Activated CD4-positive, alpha-beta T cell treated with anti-CD3 and anti-CD28 coated beads, Interleukin-2, amount 10 ng/mL, durations not matched to agents 7 days and 5 days (primary cell): ENCODE measurements at regions not wholly inside any gene's neighbourhood (a gene's known extent, or its start where the extent isn't known, plus 50 kb on each side); places are given as distances from the start of the nearest gene placed in this dataset.

Experiments
- CTCF ChIA-PET: fragments of 350-600 bp; sonication (Branson Sonifier 250); formaldehyde crosslinking; loops from one replicate; lab custom pipeline; 2021; ENCODE audit warnings: antibody characterized with exemption; lab: Charles Lee
- POLR2A ChIA-PET: fragments of 350-600 bp; sonication (Branson Sonifier 250); formaldehyde crosslinking; loops from one replicate; lab custom pipeline; 2021; ENCODE audit warnings: antibody characterized with exemption; lab: Charles Lee
- DNase-seq: peaks from one replicate; pipeline ENCODE4 v3.0.0-alpha.2; 2020
- H3K27ac Mint-ChIP-seq: one replicate; pipeline ENCODE4 v1.8.0; 2021; ENCODE audit warnings: mild to moderate bottlenecking, moderate library complexity, mixed read lengths
- H3K27me3 Mint-ChIP-seq: one replicate; pipeline ENCODE4 v1.8.0; 2021; ENCODE audit warnings: mixed read lengths
- H3K36me3 Mint-ChIP-seq: one replicate; pipeline ENCODE4 v1.8.0; 2021; ENCODE audit warnings: low read depth, mixed read lengths
- H3K4me1 Mint-ChIP-seq: one replicate; pipeline ENCODE4 v1.8.0; 2021; ENCODE audit warnings: mixed read lengths
- H3K4me3 Mint-ChIP-seq: one replicate; pipeline ENCODE4 v1.8.0; 2021; ENCODE audit warnings: mild to moderate bottlenecking, moderate library complexity, mixed read lengths
- H3K9me3 Mint-ChIP-seq: one replicate; pipeline ENCODE4 v1.8.0; 2021; ENCODE audit warnings: mixed read lengths

DNA sequence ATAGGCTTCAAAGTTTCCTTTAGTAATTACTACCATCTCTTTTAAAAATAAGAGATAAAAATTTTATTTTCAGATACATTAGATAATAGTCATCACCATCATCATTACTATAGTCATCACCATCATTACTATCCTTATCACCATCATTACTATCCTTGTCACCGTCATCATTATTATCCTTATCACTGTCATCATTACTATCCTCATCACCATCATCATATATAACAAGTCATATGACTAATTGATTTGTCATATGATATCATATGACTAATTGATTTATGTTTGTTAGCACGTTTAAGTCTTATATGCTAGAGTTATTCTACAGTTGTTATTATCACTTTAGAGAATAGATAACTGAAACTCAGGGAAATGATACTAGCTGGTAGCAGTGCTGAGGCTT, 382.1 kb upstream of the CDH18 start:
- Mint-ChIP-seq H3K27ac (no peak overlapping the region), H3K9me3 (peaks cover 12% of the 10 kb centered on the region), H3K36me3 (no peaks in the 10 kb centered on the region), H3K4me1 (no peaks in the 10 kb centered on the region), H3K4me3 (no peak overlapping the region), H3K27me3 (no peaks in the 10 kb centered on the region)
- no peak for DNase-seq
- CTCF ChIA-PET = no interaction called here
- POLR2A ChIA-PET = no interaction called here

DNA sequence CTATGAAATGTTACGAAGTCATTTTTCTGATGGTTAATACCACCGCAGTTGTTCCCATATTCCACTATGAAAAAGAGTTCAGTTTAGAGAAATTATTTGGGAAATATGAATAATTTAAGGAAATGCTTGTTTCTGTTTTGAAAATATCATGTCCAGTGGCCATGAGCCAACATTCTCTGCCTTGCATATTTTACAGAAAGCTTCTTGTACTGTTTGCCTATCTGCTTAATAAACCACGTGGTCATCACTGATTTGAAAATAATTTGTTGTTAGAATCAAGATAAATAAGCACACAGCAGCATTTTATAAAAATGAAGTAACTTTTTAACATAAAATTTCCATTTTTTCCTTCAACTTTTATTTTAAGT, 381.5 kb upstream of the CDH18 start:
- no peak overlapping the region for H3K4me3 Mint-ChIP-seq
- DNase-seq = no peak
- ChIA-PET POLR2A (no interaction called here), CTCF (no interaction called here)
- no peaks in the 10 kb centered on the region for H3K36me3 Mint-ChIP-seq
- no peaks in the 10 kb centered on the region for H3K4me1 Mint-ChIP-seq
- H3K9me3 Mint-ChIP-seq = peaks cover 15% of the 10 kb centered on the region
- no peak overlapping the region for H3K27ac Mint-ChIP-seq
- H3K27me3 Mint-ChIP-seq = no peaks in the 10 kb centered on the region

DNA sequence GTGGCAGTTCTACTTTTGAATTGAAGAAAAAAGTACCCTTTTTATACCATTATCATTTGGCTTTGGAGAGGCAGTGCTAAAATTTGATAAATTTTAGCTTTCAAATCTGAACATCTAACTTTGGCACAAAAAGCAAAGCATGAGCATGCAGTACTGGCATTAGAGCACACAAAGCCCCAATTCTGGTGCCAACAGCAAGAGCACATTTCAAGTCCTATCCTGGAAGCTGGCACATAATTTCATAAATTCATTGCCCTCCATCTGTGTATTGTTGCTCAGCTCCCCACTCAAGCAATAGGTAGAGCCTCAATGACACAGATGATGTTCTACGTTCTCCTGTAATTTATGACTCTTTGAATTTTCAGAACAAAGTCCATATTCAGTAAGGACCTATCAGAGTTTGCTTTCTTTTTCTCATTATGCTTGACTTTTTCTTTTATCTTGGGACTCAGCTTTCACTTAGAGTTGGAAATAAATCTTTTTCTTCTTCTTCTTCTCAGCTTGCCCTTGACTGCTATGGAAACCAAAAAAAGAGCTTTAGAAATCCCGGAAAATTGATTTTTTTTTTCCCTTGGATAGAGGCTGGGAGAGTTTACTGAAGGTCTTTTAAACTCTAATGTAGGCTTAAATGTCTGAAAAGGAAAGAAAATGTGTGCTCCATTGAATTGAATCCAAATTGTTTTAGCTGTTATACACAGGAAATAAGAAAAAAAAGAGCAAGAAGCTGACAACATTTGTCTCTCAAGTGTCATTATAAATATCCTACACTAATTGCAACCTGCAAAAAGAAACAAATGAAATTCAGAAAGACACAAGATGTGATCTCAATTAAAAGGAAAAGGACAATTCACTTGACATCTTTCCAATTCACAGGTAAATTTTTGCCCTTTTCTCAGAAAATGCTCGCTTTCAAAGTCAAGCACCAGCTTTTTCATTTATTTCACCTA, 380.8 kb upstream of the CDH18 start:
- no peaks in the 10 kb centered on the region for H3K36me3 Mint-ChIP-seq
- no peak for DNase-seq
- H3K4me1 Mint-ChIP-seq = no peaks in the 10 kb centered on the region
- CTCF ChIA-PET = no interaction called here
- H3K9me3 Mint-ChIP-seq = peaks cover 15% of the 10 kb centered on the region
- H3K27ac Mint-ChIP-seq = no peak overlapping the region
- no peak overlapping the region for H3K4me3 Mint-ChIP-seq
- H3K27me3 Mint-ChIP-seq = no peaks in the 10 kb centered on the region
- POLR2A ChIA-PET = no interaction called here

GRCh38 chr5:20367178-20367577, 379.2 kb upstream of the CDH18 start:
- ChIA-PET POLR2A (no interaction called here), CTCF (no interaction called here)
- H3K4me3 Mint-ChIP-seq = no peak overlapping the region
- H3K9me3 Mint-ChIP-seq = peaks cover 15% of the 10 kb centered on the region
- H3K36me3 Mint-ChIP-seq = no peaks in the 10 kb centered on the region
- DNase-seq = no peak
- no peaks in the 10 kb centered on the region for H3K4me1 Mint-ChIP-seq
- H3K27ac Mint-ChIP-seq = no peak overlapping the region
- H3K27me3 Mint-ChIP-seq = no peaks in the 10 kb centered on the region

- Mint-ChIP-seq H3K36me3 (no peaks in the 10 kb centered on the region), H3K4me3 (no peak overlapping the region), H3K27me3 (no peaks in the 10 kb centered on the region), H3K27ac (no peak overlapping the region), H3K9me3 (peaks cover 4% of the 10 kb centered on the region), H3K4me1 (no peaks in the 10 kb centered on the region)
- DNase-seq = no peak
- ChIA-PET CTCF (no interaction called here), POLR2A (no interaction called here)
These were observed 372.3 kb upstream of the CDH18 start for GRCh38 chr5:20360263-20360662.

GRCh38 chr5:20359377-20359776, 371.4 kb upstream of the CDH18 start:
- no peak for DNase-seq
- Mint-ChIP-seq H3K27ac (no peak overlapping the region), H3K36me3 (no peaks in the 10 kb centered on the region), H3K27me3 (no peaks in the 10 kb centered on the region), H3K9me3 (no peaks in the 10 kb centered on the region), H3K4me1 (no peaks in the 10 kb centered on the region), H3K4me3 (no peak overlapping the region)
- CTCF ChIA-PET = no interaction called here
- POLR2A ChIA-PET = no interaction called here

- Mint-ChIP-seq H3K27me3 (no peaks in the 10 kb centered on the region), H3K27ac (no peak overlapping the region), H3K9me3 (peaks cover 8% of the 10 kb centered on the region), H3K4me1 (no peaks in the 10 kb centered on the region), H3K36me3 (no peaks in the 10 kb centered on the region), H3K4me3 (no peak overlapping the region)
- POLR2A ChIA-PET = no interaction called here
- CTCF ChIA-PET = no interaction called here
- DNase-seq = no peak
These were observed 365.5 kb upstream of the CDH18 start for GRCh38 chr5:20353499-20353898.

- H3K27me3 Mint-ChIP-seq = no peaks in the 10 kb centered on the region
- no peak for DNase-seq
- POLR2A ChIA-PET = no interaction called here
- CTCF ChIA-PET = no interaction called here
- H3K27ac Mint-ChIP-seq = no peak overlapping the region
- no peaks in the 10 kb centered on the region for H3K36me3 Mint-ChIP-seq
- no peaks in the 10 kb centered on the region for H3K4me1 Mint-ChIP-seq
- no peak overlapping the region for H3K4me3 Mint-ChIP-seq
- H3K9me3 Mint-ChIP-seq = peaks cover 16% of the 10 kb centered on the region
These were observed 363.8 kb upstream of the CDH18 start for GRCh38 chr5:20351849-20352248.

DNA sequence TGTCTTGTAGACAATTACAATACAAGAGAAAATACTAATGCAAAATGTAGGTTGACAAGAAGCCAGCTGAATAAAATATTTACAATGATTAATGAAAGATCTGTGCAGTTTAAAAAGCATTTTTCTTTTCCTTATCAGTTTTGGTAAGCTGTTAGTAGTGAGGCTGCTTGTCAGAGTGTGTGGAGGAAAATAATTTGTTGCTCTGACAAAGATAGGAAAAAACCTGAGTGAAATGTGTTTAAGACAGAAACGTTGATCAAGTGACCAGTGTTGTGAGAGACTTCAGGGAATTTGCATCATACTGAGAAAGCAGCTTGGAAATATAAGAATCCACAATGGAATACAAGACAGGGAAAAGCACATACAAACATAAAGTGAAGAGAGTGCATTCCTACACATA, 360.3 kb upstream of the CDH18 start:
- Mint-ChIP-seq H3K4me1 (no peaks in the 10 kb centered on the region), H3K36me3 (no peaks in the 10 kb centered on the region), H3K4me3 (no peak overlapping the region), H3K27ac (no peak overlapping the region), H3K9me3 (peaks cover 21% of the 10 kb centered on the region), H3K27me3 (no peaks in the 10 kb centered on the region)
- CTCF ChIA-PET = no interaction called here
- POLR2A ChIA-PET = no interaction called here
- DNase-seq = no peak

- Mint-ChIP-seq H3K27ac (no peak overlapping the region), H3K9me3 (peaks cover 28% of the 10 kb centered on the region), H3K4me3 (no peak overlapping the region), H3K4me1 (no peaks in the 10 kb centered on the region), H3K36me3 (no peaks in the 10 kb centered on the region), H3K27me3 (no peaks in the 10 kb centered on the region)
- DNase-seq = no peak
- ChIA-PET POLR2A (no interaction called here), CTCF (no interaction called here)
These were observed 359.3 kb upstream of the CDH18 start for GRCh38 chr5:20347334-20347733.

- no peak for DNase-seq
- Mint-ChIP-seq H3K4me1 (no peaks in the 10 kb centered on the region), H3K27ac (no peak overlapping the region), H3K4me3 (no peak overlapping the region), H3K27me3 (no peaks in the 10 kb centered on the region), H3K36me3 (no peaks in the 10 kb centered on the region), H3K9me3 (peaks cover 22% of the 10 kb centered on the region)
- ChIA-PET CTCF (no interaction called here), POLR2A (no interaction called here)
These were observed 352.1 kb upstream of the CDH18 start for GRCh38 chr5:20340126-20340525.

GRCh38 chr5:20335978-20336377, 348.0 kb upstream of the CDH18 start:
- POLR2A ChIA-PET = no interaction called here
- H3K9me3 Mint-ChIP-seq = peaks cover 18% of the 10 kb centered on the region

DNA sequence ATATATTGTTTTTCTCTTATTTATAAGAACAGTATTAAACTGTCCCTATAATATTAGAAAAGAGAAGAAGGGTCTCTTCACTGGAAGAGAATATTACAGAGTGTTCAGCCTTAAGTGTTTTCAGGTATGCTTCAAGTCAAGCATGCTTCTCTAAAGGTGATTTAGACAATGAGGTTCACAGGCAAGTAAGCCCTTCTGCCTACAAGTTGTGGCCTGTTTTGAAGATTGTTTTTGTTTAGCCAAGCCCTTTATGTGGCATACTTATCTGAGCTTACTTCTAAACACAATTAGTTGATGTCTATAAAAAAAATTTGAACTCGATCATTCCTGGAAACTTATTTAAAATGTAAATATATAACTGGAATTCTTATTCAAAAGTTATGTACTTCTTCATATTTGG, 343.8 kb upstream of the CDH18 start:
- no peaks in the 10 kb centered on the region for H3K4me1 Mint-ChIP-seq
- ChIA-PET CTCF (no interaction called here), POLR2A (no interaction called here)
- no peak overlapping the region for H3K27ac Mint-ChIP-seq
- no peaks in the 10 kb centered on the region for H3K36me3 Mint-ChIP-seq
- H3K4me3 Mint-ChIP-seq = no peak overlapping the region
- H3K27me3 Mint-ChIP-seq = no peaks in the 10 kb centered on the region
- no peak for DNase-seq
- H3K9me3 Mint-ChIP-seq = peaks cover 22% of the 10 kb centered on the region

More at GRCh38 chr5:20335978-20336377, 348.0 kb upstream of the CDH18 start:
- no peak overlapping the region for H3K27ac Mint-ChIP-seq
- CTCF ChIA-PET = interaction anchor here (0.6 kb wide), 1 partner anchor 173 kb away, joined by 3 read pairs; no protein-coding TSS in a partner anchor
- no peaks in the 10 kb centered on the region for H3K4me1 Mint-ChIP-seq
- DNase-seq = no peak
- H3K36me3 Mint-ChIP-seq = no peaks in the 10 kb centered on the region
- H3K4me3 Mint-ChIP-seq = no peak overlapping the region
- no peaks in the 10 kb centered on the region for H3K27me3 Mint-ChIP-seq

- H3K27ac Mint-ChIP-seq = no peak overlapping the region
- no peak overlapping the region for H3K4me3 Mint-ChIP-seq
- H3K9me3 Mint-ChIP-seq = peaks cover 7% of the 10 kb centered on the region
- no peaks in the 10 kb centered on the region for H3K36me3 Mint-ChIP-seq
- no peak for DNase-seq
- no peaks in the 10 kb centered on the region for H3K4me1 Mint-ChIP-seq
- H3K27me3 Mint-ChIP-seq = no peaks in the 10 kb centered on the region
- ChIA-PET POLR2A (no interaction called here), CTCF (no interaction called here)
These were observed 335.3 kb upstream of the CDH18 start for GRCh38 chr5:20323323-20323722.
